IPS DF 19.7 (cell line): ENCODE measurements at regions not wholly inside any gene's neighbourhood (a gene's known extent, or its start where the extent isn't known, plus 50 kb on each side); places are given as distances from the start of the nearest gene placed in this dataset.
"Not testable (repeated sequence)": the region's sequence is repeated elsewhere in the genome, so short reads cannot be mapped to it uniquely, and the experiment has no call there.

Source experiments
- DNase-seq: peaks from one replicate; pipeline ENCODE4 v3.0.0-alpha.2; 2013; ENCODE audit warnings: low read depth, low spot score

DNA sequence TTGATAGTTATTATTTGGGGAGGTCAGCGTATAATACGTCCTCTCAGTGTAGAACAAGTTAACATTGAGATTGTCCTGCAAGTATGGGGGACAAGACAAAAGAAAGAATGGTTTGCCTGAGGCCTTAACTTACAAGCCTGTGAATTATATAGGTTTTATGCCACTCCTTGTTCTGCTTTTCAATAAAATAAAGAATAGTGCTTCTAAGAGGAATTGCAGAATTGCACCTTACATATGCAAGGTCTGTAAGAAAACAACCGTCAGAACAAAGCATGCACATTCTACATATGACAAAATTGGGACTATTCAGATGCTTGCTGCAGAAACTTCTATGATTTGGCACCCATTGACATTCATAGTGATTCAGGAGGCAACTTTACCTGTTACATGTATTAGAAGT lies 785.0 kb downstream of the NR4A2 start:
- no peak for DNase-seq

DNA sequence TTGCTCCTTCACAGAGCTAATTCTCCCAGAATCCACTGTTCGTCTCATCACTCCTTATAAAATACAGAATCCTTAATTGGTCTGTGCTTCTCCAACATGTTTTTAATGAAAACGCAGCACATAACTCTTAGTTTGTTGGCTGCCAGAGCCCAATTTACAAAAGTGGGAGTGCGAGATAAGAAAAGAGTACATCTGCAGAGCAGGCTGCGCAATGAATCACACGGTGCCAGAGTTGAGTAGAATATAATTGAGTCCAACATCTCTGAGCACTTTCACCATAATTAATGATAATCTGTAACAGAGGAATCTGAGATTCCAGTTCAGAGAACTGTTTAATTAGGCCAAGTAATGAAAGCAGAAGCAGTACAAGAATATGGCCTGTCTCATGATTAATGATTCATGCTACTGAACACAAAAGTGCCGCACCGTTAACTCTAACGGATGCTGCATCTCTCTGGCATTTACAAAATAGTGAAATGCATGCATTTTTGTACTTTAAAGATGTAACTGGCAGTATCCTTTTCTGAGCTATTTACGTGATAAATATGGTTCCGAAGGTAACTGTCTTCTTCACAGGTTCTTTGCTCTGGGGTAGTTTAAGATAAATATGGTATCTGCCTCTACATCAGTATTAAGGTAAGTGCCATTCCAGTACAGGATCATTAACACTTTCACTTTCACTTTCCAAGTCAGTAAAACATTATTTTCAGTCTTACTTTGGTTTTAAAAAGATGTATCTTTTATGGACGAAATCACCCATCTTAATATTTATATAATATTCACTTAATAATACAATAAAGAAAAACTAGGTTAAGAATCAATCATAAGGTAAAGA lies 785.6 kb downstream of the NR4A2 start:
- no peak for DNase-seq

DNA sequence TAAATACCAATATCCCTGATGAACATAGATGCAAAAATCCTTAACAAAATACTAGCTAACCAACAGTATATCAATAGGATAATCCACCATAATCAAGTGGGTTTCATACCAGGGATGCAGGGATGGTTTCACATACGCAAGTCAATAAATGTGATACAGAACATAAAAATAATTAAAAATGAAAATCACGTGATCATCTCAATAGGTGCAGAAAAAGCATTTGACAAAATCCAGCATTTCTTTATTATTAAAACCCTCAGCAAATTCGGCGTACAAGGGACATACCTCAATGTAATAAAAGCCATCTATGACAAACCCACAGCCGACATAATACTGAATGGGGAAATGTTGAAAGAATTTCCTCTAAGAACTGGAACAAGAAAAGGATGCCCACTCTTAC lies 793.5 kb downstream of the NR4A2 start:
- not testable (repeated sequence) for DNase-seq

DNA sequence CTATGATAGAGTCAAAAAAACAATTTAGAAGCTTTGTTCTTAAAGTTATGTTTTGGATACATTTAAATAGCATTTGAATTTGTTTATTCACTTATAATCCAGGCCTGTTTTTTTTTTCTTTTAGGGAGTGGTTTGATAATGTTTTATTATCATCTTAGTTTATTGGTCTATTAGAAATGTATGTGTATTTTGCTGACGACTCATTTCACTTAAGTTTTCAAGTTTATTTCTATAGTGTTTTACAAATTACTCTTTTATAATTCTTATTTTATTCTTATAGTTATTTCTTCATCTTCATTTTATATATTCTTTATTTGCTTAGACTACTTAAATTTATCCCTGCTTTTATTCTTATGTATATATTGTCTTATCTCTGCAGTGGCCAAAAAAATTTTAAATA lies 804.5 kb downstream of the NR4A2 start:
- no peak for DNase-seq

DNA sequence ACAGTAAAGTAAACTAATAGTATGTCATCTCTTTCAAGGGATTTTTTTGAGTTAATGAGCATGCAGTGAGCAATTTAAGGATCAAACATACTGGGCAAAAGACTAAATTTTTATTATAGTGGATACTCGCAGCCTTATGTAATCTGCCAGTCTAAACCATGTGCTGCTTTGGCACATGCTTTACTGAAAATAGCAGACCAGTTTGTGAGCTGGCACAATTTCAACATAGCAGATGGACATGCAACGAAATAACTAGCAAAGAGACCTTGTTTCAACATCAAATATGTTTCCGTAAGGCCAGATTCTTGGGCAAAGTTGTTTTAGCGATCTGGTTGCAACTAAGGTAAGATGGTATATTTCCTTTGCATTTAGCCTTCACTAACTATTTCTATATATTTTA lies 807.3 kb downstream of the NR4A2 start:
- DNase-seq, result no peak

DNA sequence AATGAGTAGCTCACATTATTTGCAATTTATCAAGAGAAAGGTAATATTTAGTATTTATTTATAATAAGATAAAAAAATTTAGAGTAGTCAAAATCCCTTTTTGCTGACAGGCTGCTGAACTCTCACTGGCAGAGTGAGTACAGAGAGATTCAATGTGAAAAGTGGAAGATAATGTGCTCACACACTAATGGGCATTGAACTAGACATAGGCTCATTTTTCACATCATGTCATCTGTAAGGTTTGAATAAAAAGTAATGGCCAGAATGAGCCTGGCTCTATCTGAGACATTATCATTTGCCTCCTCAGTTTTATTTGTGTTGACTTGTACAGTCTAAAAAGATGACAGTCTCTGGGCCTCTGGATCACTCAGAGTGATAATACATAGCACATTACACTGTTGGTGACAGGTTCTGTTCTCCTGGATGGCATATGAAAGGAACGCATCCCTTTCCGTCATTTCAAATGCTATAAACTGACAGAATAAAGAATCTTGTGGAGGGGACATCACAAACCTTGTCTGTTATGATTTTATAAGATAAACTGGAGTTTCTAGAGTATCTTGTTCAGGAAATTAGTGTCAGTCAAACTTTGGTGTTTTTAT lies 812.9 kb downstream of the NR4A2 start:
- DNase-seq, result no peak

DNA sequence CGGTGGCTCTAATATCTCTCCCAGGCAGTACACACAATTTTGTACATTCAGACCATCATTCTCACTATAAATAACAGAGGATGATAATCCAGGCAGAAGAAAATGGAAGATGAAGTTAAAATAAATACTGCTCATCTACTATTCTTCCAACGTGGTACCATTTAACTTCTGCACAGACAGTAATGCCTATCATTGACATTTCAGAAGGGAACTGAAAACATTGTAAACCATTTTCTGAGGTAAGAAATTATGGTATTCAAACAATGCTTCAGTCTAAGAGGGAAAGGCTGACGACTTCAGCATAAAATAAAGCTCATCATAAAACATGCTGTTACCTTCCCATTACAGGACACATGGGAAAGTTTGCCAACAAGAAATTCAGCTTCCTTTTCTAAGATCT lies 814.4 kb downstream of the NR4A2 start:
- DNase-seq, result no peak

DNA sequence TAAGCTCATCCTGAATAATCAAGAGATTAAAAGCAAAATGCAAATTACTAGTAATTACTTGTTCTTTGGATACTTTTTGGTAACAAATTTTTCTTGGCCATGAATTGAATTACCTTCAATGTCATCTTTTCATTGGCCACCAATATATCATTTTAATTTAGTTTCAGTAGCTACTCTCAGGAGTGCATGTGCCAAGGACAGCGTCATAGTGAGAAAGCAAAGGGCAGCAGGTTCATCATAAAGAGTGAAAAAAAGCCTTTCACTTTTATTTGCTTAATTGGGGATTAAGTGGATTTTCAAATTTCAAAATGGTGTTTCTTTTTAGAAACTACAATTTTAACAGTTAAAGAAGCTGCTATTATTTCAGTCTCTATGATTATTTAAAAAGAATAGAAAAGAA lies 815.2 kb downstream of the NR4A2 start:
- DNase-seq, result no peak

DNA sequence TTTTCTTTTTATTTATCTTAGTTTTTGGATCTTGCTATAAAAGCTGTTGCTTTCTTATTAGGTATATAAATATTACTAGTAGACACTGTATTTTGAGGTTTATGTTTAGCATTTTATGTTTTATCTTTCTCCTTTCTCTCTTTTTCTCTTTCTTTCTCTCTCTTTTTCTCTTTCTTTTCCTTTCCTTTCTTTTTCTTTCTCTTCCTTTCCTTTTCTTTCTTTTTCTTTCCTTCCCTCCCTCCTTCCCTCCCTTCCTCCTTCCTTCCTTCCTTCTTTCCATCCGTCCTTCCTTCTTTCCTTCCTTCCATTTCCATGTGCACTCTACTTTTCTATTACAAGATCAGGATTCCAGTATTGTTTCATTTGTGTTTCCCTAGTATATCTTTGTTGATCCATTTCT lies 814.8 kb downstream of the KCNJ3 start:
- DNase-seq, result no peak

DNA sequence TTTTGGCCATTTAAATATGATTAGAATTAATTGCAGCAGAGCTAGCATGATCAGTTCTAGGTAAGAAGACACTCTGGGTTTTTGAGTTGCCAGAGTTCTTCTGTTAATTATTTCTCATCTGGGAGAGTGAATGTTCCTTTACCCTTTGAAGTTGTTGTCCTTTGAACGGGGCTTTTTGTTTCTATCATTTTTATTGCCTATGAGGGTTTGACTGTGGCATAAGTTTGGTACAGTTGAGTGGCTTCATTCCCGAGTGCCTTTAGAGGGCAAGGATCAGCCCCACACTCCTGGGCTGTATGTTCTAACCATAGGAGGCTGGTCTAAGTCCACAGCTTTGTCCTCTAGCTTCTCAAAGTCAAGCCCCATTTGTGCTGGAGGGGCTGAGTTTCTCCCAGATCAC lies 804.3 kb downstream of the KCNJ3 start:
- DNase-seq, result no peak

DNA sequence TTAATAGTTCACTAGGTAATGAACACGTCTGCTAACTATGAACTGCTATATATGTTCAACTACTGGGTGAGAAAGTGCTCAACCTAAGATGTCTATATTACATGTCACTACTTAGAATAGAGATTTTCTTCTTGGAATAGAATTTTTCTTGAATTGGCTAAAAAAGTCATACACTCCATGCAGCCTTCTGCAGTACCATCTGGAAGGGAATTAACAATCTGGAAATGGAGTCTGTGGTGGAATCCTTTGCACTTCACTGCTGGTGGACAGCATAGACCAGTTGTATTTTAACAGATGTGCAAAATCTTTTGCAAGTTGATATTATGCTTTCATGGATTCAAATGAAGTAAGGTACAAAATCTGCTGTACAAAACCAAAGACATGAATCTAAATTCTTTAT lies 799.6 kb downstream of the KCNJ3 start:
- no peak for DNase-seq

DNA sequence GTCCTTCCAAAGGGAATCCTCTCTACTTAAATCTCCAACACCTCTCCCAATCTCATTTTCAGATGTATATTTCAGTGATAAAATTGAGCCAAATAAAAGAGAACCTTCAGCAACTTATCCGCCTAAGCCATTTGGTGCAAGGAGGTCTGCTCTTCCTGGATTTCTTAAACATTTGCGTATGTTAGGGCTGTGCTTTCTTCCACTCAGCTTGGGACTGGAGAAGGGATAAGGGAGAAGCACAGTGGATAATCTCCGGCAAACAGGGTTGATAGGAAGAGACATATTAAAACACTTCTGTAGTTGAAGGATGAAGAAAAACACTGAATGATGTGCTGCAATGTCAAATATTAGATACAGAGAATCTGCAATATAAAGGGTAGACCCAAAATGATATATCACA lies 796.2 kb downstream of the KCNJ3 start:
- no peak for DNase-seq

DNA sequence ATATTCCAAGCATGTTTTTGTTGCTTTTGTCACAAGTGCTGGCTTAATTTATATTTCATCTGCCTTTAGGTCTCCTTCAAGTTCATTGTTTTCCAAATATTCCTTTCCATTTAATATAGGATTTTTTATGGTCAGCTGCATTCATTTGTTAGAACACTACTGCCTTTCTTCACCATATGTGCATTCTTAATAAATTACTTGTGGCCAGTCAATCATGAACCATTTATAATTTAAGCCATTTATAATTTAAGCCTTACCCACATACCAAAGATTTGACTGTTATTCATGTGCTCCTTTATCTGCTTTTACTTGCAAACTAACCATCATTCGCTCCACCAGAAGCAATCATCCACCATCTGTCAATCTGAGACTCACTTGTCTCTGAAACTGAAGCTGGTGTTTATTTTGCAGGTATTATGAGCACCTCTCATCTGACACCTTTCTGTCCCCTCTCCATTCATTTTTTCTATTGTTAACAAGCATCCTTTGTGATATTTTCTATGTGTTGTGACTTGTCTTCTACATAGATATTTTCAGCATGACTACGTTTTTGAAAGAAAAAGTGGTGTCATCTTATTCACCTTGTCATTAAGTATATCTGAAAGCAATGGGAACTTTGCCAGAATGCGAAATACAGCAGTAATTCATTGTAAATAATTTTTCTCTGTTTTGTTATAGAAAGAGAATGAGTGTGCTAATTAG lies 786.8 kb downstream of the KCNJ3 start:
- no peak for DNase-seq

DNA sequence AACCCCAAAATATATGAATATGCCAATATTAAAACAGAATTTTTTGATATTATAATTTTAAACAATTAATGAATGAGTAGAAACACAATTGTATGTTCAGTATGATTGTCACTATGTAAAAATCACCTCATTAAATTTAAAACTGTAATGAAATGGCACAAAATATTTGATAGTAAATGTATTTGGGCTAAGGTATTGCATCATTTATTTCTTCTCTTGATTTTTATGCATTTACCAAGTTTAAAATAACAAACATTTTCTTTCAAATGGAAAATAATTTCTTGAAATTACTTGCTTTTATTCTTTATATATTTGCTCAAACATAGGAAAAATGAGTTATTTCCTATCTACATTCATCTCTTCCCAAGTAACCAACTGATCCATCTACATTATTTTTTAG lies 782.6 kb downstream of the KCNJ3 start:
- no peak for DNase-seq

DNA sequence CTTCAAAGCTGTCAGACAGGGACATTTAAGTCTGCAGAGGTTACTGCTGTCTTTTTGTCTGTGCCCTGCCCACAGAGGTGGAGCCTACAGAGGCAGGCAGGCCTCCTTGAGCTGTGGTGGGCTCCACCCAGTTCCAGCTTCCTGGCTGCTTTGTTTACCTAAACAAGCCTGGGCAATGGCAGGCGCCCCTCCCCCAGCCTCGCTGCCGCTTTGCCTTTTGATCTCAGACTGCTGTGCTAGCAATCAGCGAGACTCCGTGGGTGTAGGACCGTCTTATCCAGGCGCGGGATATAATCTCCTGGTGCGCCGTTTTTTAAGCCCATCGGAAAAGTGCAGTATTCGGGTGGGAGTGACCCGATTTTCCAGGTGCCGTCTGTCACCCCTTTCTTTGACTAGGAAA lies 773.5 kb downstream of the KCNJ3 start:
- not testable (repeated sequence) for DNase-seq

DNA sequence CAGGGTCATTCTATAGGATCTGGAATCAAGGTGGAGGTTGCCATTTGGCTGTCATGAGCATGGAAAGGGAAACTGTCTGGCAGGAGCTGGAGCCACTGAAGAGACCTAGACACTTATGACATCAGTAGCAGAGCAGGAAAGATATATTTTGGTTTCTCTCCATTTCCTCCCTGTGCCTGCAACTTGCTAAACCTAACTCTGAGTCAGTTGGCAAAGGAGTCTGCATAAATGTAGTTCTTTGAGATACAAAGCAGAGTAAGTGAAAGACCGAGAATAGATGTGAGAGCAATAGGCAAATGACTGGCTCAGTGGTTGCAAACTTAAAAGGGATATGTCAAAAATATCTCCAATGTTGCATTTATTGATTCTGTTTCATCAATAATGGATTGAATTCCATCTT lies 757.7 kb downstream of the KCNJ3 start:
- no peak for DNase-seq

DNA sequence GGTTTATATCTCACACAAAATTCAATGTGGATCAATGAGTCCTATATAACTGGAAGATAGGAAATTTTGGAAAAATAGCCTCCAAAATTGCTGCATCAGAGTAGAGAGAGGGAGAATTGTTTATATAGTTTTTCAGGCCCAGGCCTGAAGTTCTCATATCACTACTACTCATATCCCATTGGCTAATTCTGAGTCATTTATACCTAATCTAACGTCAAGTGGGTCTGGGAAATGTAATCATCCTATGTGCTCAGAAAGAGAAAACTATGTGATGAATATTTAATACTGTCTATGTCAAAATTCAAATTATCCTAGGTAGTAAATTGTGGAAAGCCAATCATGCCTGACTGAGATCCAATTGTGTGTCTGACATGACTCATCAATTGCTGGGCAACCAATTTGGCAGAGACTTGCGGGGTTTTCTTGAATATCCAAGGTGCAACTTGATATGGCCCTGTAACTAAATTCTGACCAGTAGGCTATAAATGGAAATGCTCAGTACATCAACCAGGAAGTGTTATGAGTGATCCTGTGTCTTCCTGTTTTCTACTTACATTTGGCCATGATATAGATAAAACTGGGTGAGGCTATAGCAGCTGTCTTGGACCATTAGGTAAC lies 744.4 kb downstream of the KCNJ3 start:
- no peak for DNase-seq

DNA sequence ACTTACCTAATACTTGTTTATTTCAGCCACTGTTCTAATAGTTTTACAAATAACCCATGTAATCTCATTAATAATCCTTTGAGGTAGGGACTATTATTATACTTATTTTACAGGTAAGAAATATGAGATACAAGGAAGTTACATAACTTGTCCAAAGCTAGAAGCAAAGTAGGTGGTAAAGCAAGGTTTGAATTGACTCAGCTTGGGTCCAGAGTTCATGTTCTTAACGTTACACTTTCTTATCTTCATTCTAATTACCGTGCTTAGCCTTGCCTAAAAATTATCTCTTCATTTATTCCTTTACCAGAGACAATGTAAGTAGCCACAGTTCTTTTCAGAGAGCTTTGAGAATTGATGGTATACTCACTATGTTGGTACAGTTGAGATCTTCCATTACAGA lies 743.6 kb downstream of the KCNJ3 start:
- DNase-seq, result no peak

DNA sequence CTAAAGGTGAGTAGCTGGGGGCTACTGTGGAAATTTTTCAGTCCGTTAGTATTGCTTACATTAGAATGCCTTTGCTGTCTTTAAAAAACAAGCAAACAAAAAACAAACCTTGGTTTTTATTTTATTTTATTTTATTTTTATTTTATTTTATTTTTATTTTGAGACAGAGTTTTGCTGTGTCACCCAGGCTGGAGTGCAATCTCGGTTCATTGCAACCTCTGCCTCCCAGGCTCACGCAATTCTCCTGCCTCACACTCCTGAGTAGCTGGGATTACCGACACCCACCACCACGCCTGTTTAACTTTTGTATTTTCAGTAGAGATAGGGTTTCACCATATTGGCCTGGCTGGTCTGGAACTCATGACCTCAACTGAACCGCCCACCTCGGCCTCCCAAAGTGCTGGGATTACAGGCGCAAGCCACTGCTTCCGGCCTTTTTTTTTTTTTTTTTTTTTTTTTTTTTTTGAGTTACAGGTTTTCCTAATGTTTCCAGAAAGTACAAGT lies 732.6 kb downstream of the KCNJ3 start:
- DNase-seq, result no peak

DNA sequence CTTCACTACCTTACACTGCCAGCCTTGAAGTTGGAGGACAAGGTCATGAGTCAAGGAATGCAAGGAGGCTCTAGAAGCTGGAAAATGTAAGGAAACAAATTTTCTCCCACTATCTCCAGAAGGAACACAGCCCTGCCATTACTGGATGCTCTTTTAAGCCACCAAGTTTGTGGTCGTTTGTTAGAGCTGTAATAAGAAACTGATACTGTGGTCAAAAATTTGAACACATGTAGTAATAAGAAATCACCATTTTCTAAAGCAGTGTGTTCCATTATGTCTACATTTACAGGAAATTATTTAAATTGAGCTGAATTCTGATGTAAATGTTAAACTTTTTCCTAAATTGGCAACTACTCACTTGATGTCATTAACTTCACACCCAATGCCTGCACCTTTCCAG lies 729.0 kb downstream of the KCNJ3 start:
- DNase-seq, result no peak

DNA sequence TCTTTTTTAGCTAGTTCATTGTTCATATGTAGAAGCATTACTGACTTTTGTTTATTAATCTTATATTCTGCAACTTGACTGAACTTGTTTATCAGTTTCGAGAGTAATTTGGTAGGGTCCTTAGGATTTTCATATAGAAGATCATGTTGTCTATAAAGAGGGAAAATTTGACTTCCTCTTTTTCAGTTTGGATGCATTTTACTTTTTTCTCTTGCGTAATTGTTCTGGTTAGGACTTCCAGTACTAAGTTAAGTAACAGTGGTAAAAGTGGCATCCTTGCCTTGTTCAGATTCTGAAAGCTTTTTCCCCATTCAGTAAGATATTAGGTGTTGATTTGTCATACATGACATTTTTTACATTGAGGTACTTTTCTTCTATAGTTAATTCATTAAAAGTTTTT lies 726.0 kb downstream of the KCNJ3 start:
- no peak for DNase-seq

DNA sequence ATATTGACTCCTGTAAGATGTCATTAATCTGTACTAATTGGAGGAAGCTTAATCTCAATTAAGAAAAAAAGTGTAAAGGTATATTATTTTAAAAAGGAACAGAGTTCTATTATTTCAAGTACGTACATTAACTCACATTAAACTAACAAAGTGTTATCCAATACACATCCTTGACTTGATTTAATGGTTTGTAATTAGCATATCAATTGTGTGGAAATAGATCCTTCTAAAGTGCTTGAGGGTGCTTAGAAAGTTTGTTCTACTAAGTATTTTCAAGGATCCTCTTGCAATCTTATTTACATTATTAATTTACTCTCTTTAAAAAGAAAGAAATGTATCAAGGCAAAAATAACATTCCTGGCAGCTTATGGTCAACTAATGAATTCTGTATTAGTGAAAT lies 720.3 kb downstream of the KCNJ3 start:
- no peak for DNase-seq
